ENCODE measurements at regions not wholly inside any gene's neighbourhood (a gene's known extent, or its start where the extent isn't known, plus 50 kb on each side); places are given as distances from the start of the nearest gene placed in this dataset.
"Not testable (repeated sequence)": the region's sequence is repeated elsewhere in the genome, so short reads cannot be mapped to it uniquely, and the experiment has no call there.

- no peak for DNase-seq
These were observed 153.4 kb upstream of the SALL4 start for GRCh38 chr20:51955756-51956155.

GRCh38 chr20:51953731-51954340, 151.5 kb upstream of the SALL4 start:
- DNase-seq, result no peak

GRCh38 chr20:51950926-51951325, 148.6 kb upstream of the SALL4 start:
- DNase-seq, result no peak

- no peak for DNase-seq
These were observed 144.3 kb upstream of the SALL4 start for GRCh38 chr20:51946586-51946985.

GRCh38 chr20:51945881-51946280, 143.6 kb upstream of the SALL4 start:
- DNase-seq, result no peak

- no peak for DNase-seq
These were observed 142.9 kb upstream of the SALL4 start for GRCh38 chr20:51945177-51945576.

- no peak for DNase-seq
These were observed 141.4 kb upstream of the SALL4 start for GRCh38 chr20:51943761-51944160.

GRCh38 chr20:51943326-51943725, 141.0 kb upstream of the SALL4 start:
- DNase-seq, result not testable (repeated sequence)

GRCh38 chr20:51941503-51941902, 139.2 kb upstream of the SALL4 start:
- DNase-seq, result no peak

- DNase-seq, result no peak
These were observed 136.9 kb upstream of the SALL4 start for GRCh38 chr20:51939259-51939585.

- DNase-seq, result no peak
These were observed 136.4 kb upstream of the SALL4 start for GRCh38 chr20:51938559-51939258.

- no peak for DNase-seq
These were observed 135.5 kb upstream of the SALL4 start for GRCh38 chr20:51937779-51938178.

- no peak for DNase-seq
These were observed 134.1 kb upstream of the SALL4 start for GRCh38 chr20:51936377-51936776.

GRCh38 chr20:51935003-51935358, 132.7 kb upstream of the SALL4 start:
- DNase-seq, result no peak

GRCh38 chr20:51934301-51935002, 132.1 kb upstream of the SALL4 start:
- DNase-seq, result no peak

- DNase-seq, result no peak
These were observed 129.1 kb upstream of the SALL4 start for GRCh38 chr20:51931371-51931781.

GRCh38 chr20:51930775-51931174, 128.5 kb upstream of the SALL4 start:
- no peak for DNase-seq

GRCh38 chr20:51928931-51929330, 126.6 kb upstream of the SALL4 start:
- DNase-seq, result no peak

- not testable (repeated sequence) for DNase-seq
These were observed 125.6 kb upstream of the SALL4 start for GRCh38 chr20:51927970-51928369.

- DNase-seq, result no peak
These were observed 124.5 kb upstream of the SALL4 start for GRCh38 chr20:51926670-51927305.

GRCh38 chr20:51924509-51924908, 122.2 kb upstream of the SALL4 start:
- DNase-seq, result no peak

GRCh38 chr20:51923633-51924032, 121.3 kb upstream of the SALL4 start:
- DNase-seq, result no peak

GRCh38 chr20:51922812-51923211, 120.5 kb upstream of the SALL4 start:
- not testable (repeated sequence) for DNase-seq

GRCh38 chr20:51918561-51918960, 116.2 kb upstream of the SALL4 start:
- DNase-seq, result no peak

Measured in DMS53 (cell line).